Putamen (tissue), 1 donor: ENCODE measurements at regions not wholly inside any gene's neighbourhood (a gene's known extent, or its start where the extent isn't known, plus 50 kb on each side); places are given as distances from the start of the nearest gene placed in this dataset.

ENCODE experiments used
- DNase-seq: peaks from one replicate; pipeline ENCODE4 v3.0.0-alpha.2; 2016; ENCODE audit warnings: low spot score

DNA sequence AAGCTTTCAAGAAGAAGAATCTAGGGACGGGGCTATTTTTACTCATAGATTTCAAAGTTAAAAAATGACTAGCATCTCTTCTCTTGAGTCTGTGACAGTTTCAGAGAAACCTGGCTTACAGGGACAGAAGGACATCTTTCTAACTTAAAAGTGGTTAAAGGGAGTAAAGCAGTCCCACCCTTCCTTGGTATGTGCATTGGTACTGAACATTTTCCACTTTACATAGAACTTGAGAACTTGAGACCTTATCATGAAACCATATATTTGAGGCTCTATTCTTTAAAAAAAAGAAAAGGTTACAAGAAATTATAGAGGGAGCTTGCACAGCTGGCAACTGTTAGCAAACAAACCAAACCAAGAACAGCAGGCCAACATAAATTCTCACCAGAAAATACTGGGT, 73.4 kb upstream of the GAREM1 start:
- no peak for DNase-seq

DNA sequence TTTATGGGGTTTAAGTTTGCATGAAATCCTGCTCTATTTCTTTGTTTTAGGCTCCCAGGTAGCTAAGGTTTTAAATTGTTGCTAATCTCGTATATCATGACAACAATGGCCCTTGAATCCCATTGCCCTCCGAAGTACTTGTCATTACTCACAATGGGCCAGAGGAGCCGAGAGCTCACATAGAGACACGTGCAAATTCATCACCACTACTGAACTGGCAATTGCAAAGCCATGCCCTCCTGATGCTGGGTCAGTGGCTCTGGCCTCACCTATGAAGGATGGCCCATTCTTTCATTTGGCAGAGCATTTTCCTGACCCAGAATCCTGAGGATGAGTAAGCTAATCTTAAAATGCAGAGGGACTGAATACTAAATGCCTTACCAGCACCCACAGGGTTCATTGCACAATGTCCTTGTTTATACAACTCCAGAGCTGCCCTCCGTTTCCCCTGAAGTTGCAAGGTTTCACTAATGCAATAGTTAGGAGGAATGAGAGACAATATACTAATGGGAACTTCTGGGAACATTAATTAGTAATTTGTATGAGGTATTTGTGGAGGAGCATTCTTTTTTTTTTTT, 71.6 kb upstream of the GAREM1 start:
- DNase-seq, result no peak

DNA sequence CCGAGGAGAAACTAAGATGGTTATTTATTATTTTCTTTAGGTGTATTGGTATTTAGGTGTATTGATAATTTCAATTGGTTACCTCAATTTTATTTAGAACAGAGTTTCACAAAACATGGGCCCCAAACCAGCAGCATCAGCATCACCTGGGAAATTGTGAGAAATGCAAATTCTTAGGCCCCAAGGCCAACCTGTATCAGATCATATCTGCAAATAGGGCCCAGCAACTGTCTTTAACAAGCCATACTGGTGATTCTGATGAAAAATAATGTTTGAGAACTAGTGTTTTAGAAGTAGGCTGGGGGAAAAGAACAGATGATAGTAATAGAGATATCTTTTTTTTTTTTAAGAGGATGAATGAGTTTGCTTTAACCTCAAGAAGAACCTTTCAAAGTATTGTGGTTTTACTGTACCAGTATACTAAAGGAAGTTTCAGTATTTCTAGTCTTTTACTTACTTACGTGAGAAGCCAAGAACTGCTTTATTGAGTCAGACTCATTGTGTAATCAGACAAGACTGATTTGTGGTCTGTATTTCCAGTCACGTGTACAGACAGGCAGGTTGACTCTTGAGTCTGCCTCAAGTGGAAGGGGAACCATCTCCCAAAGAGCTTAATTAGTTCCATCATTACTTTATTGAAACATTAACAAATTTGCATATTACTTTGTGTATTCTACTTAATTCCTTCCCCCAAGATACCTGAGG, 60.4 kb upstream of the GAREM1 start:
- no peak for DNase-seq

DNA sequence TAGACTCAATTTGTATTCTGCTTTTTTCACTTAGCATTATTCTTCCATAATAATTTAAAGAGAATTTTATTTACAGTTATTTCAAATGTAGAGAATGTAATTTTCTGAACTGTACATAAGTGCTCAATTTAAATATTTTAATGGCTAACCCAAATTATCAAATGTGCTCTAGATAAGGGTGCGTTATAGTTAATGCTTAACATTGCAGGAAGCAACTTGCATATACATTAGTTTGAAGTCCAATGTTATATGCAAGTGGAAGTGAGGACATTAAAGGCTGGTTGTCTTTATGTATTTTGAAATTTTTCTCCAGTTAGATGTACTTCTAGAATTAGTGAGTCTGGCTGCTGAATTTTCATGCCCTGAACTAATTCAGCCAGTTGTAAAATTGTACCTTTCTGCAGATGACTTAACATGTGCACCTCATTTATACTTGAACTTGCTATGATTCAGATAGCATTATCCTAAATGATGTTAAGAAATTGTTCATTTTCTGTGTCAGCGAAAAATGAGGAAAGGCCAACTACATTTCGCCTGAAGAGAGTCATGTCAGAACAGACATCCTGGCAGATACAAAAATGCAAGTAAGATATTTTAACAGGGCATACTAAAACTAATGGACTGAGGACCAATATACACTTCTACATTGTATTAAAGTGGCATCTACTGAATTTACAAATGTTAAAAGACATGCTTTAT, 59.2 kb upstream of the GAREM1 start:
- DNase-seq, result no peak

DNA sequence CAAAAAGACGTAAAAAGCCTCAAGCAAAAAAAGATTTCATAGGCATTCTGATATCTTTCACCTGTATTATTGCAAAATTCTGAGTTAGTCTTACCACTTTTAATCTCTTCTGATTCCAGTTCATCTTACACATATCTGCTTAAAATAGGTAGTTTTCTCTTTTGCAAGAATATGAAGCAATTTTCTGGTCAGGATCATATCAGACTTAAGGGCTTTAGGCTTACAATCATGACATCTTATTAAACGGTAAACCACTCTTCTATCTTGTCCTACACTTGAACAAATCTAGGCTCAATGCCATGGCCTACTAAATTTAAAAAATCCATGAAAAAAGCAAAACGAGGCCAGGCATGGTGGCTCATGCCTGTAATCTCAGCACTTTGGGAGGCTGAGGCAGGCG, 50.1 kb upstream of the GAREM1 start:
- no peak for DNase-seq
